ENCODE measurements at regions not wholly inside any gene's neighbourhood (a gene's known extent, or its start where the extent isn't known, plus 50 kb on each side); places are given as distances from the start of the nearest gene placed in this dataset.

DNA sequence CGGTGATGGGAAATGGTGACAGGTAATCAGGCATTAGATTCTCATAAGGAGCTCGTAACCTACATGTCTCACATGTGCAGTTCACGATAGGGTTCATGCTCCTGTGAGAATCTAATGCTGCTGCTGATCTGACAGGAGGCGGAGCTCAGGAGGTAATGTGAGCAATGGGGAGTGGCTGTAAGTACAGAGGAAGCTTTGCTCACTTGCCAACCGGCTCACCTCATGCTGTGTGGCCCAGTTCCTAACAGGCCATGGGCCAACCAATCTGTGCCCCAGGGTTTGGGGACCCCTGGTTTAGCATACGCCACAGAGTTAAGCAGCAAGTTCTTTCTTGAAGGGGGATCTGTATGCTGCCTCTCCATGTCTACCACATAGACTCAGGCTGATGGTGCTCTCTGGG, 133.1 kb downstream of the IQUB start:
- no peak for DNase-seq (ENCODE audit: low read depth in 2 of 3, low spot score in 2 of 3)

GRCh38 chr7:123400196-123400595, 134.2 kb downstream of the IQUB start:
- no peak for DNase-seq (ENCODE audit: low read depth in 2 of 3, low spot score in 2 of 3)

- no peak for DNase-seq (ENCODE audit: low read depth in 2 of 3, low spot score in 2 of 3)
These were observed 135.5 kb downstream of the IQUB start for GRCh38 chr7:123398921-123399320.

- no peak for DNase-seq (ENCODE audit: low read depth in 2 of 3, low spot score in 2 of 3)
These were observed 136.6 kb downstream of the IQUB start for GRCh38 chr7:123397746-123398338.

DNA sequence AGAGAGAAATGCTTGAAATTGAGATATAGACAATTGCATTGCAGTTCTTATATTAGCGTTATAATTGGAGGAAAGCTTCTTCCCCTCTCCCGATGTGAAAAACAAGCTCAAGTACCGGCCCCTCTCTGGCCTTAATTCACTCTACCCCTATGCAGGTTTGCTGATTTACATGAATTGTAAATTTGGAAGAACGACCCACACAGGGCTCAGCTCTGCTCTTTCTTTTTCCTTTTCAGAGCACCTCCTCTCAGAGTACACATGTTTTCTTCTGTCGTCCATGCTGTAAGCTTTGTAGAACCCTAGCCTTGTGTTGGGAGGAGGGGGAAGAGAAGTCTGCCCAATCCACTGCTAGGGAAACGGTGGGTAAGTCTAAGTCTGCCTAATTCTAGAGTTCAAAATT, 140.8 kb downstream of the IQUB start:
- DNase-seq (ENCODE audit: low read depth in 2 of 3, low spot score in 2 of 3), result no peak

GRCh38 chr7:123372368-123372767, 162.0 kb downstream of the IQUB start:
- no peak for DNase-seq (ENCODE audit: low read depth in 2 of 3, low spot score in 2 of 3)

DNA sequence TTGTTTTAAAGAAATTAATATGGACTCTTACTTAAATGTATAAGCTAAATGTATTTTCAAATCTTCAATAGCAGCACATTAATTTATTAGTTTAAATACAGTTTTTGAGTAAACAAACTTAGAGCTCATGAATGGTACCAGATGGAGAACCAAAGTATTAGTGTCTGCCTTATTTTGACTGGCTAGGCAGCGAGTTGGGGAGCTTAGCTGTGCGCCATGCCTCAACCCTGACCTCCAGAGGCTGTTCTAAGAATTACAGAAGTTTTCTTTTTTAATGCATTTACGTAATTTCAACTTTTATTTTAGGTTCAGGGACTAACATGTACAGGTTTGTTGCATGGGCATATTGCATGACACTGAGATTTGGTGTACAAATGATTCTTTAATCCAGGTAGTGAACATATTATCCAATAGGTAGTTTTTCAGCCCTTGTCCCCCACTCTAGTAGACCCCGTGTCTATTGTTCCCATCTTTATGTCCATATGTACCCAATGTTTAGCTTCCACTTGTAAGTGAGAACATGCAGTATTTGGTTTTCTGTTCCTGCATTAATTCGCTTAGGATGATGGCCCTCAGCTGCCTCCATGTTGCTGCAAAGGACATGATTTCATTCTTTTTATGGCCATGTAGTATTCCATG, 166.8 kb downstream of the IQUB start:
- peak in 1 of 3 donors; percentile 10 for DNase-seq (ENCODE audit: low read depth in 2 of 3, low spot score in 2 of 3)

- DNase-seq (ENCODE audit: low read depth in 2 of 3, low spot score in 2 of 3), result no peak
These were observed 167.3 kb upstream of the SLC13A1 start for GRCh38 chr7:123367031-123367430.

GRCh38 chr7:123366626-123367025, 166.9 kb upstream of the SLC13A1 start:
- DNase-seq (ENCODE audit: low read depth in 2 of 3, low spot score in 2 of 3), result no peak

DNA sequence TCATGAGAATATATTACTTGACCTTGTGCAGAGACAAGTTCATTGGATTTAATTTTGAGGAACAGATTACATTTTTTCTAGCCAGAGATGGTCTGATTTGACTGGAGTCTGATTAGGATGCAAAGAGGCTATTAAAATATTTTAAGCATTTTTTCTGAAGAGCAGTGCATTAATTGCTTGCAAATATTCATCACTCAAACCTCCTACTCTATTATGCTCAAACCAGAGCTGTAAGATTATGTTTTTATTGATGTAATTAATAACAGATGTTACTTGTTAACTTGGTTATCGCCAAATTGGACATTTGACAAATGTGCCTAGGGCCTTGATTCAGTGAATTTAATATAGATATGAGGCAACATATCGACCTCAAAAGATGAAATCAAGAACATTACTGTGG, 160.9 kb upstream of the SLC13A1 start:
- DNase-seq (ENCODE audit: low read depth in 2 of 3, low spot score in 2 of 3), result no peak

DNA sequence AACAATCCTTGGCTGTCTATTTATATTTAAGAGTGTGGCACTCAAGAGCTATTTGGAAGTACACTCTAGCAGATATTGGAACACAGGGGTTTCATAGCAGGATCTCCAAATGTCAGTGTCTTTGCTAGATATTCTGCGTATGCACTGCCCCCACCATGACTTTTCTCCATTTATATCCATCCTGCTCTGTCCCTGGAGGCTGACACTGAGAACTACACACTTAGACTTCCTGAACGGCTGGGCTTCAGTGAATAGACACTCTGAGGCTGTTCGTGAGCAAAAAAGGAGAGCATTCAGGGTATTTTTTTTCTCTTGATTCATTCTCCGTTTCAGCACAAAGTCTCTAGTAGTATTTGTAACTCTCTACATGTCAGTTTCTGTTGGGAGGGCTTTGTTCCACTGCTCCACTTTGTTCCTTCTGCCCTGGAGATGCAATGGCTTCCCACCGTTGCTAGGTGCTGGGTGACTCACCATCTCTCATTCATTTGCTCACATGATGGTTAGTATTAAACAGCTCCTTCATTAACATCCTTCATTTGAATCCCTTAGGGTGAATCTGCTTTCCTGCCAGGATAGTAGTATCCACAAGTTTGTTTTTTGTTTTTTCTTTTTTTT, 155.9 kb upstream of the SLC13A1 start:
- no peak for DNase-seq (ENCODE audit: low read depth in 2 of 3, low spot score in 2 of 3)

GRCh38 chr7:123352973-123353372, 153.2 kb upstream of the SLC13A1 start:
- no peak for DNase-seq (ENCODE audit: low read depth in 2 of 3, low spot score in 2 of 3)

DNA sequence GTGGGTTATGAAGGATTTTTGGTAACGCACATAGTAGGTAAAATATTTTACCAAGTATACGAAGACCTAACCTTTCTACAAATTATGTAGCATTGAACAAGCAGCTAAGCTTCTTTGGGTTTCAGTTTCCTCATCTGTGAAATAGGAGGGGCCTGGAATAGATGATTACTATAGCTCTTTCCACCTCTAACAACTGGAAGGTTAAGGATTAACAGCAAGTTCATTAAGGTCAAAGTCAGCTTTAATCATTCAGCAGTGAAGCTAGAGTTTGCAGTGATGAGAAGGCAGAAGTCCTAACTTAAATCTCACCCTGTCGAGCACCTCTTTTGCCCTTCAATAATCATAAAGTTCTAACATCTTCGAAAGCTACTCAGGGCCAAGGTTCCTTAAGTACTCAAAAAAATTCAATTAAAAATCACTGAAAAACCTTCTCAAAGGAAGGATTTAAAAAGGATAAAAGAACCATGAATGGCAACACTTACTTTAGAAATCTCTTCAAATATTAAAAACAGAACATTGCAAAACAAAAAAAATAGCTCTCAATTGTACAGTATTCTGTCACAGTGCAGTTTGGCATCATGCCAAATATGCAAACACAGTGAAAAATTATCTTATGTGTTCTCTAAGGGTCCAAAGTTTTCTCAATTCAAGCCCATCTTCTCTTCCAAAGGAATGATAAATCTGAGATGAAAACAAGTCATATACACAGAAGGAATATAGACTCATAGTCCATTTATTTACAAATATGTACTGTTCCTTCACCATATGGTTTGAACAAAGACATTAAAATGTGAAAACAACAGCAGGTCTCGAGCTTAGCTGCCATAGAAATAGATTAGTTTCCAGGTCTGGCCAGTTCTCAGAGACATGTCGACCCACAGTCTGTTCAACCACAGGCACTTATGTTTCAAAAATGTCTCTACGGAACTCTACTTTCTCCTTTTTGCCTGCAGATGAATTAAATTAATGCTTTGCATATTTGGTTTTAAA, 152.0 kb upstream of the SLC13A1 start:
- no peak for DNase-seq (ENCODE audit: low read depth in 2 of 3, low spot score in 2 of 3)

GRCh38 chr7:123351027-123351426, 151.3 kb upstream of the SLC13A1 start:
- no peak for DNase-seq (ENCODE audit: low read depth in 2 of 3, low spot score in 2 of 3)

DNA sequence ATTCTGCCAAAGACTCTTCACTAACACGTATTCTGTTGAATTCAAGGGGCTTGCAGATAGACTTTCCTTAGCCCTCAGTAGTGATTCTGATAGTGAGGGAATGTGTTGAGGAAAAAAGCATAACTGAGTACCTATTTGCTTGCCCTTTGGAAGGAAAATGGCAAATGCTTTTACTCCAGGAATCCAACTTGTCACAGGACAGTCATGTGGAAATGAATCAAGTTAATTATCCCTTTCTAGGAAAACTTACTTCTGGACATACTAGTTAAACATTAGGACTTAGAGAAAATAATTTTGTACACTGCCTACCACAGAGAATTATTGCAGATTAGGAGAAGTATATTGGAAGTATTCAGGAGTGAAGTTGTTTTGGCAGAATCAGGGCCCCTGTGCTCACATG, 148.9 kb upstream of the SLC13A1 start:
- no peak for DNase-seq (ENCODE audit: low read depth in 2 of 3, low spot score in 2 of 3)

- no peak for DNase-seq (ENCODE audit: low read depth in 2 of 3, low spot score in 2 of 3)
These were observed 147.0 kb upstream of the SLC13A1 start for GRCh38 chr7:123346766-123347165.

DNA sequence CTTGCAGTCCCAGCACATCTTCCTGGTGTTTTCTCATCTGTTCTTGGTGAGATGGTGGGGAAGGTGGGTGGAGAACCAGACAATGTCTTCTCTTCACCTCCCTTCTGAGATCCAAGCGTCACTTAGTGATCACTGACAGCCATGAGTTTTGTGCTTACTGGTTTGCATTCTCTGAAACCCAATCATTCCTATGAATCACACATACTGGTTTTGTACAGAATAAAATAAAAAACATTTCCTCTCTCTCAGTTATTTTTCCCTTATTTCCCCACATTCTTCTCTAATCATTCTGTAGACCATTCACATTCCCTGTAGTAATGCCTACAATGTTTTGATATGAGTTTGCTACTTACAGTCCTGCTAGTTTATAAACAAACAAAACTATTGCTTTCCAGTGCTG, 143.8 kb upstream of the SLC13A1 start:
- DNase-seq (ENCODE audit: low read depth in 2 of 3, low spot score in 2 of 3), result no peak

DNA sequence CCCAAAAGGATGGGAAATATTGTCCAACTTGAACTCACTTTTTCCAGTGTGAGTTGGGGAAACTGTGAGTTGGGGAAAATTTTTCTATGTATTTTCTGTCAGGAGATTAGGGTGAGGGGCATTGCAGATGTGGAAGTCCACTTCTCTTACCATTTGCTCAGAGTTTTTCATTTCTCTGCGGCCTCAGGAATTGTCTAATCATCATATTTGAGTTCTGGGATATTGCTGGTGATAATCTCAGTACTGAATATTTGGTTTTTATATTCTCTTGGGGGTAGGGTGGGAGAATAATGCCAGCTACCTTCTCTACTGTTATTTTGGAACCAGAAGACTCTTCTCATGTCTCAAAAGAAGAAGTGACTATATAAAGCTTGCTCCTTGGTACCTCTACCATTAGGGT, 141.3 kb upstream of the SLC13A1 start:
- no peak for DNase-seq (ENCODE audit: low read depth in 2 of 3, low spot score in 2 of 3)

- no peak for DNase-seq (ENCODE audit: low read depth in 2 of 3, low spot score in 2 of 3)
These were observed 138.9 kb upstream of the SLC13A1 start for GRCh38 chr7:123338688-123339087.

DNA sequence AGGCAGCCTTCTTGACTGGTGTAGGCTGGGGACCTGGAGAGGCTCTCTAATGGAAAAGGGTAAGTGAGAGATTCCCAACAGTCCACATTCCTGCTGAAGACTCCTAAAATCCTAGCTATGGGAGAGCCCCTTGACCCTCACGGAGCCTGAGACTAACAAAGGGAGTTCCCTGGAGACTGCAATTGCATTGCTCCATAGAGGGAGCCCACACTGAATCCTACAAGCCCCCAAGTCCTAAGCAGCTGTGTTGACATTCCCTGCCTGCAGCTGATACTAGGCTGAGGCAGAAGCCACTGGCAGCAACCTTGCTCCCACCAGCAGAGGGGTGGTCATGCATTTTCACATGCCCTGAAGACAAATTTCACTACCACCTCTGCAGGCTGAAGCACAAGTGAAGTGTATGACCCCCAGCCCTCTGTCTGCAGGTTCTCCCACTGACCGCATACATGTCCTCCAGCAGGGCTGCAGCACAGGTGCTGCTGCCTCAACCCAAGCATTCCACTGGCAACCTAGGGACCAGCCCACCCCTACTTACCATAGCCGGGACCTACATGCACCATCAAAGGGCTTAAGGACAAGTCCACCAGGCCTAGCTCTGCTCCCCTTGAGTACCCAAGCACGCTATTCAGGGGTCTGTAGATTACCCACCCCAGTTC, 130.3 kb upstream of the SLC13A1 start:
- no peak for DNase-seq (ENCODE audit: low read depth in 2 of 3, low spot score in 2 of 3)

- DNase-seq (ENCODE audit: low read depth in 2 of 3, low spot score in 2 of 3), result no peak
These were observed 127.9 kb upstream of the SLC13A1 start for GRCh38 chr7:123327661-123328060.

Measured in hematopoietic multipotent progenitor cell (in vitro differentiated cells).